ENCODE measurements at regions not wholly inside any gene's neighbourhood (a gene's known extent, or its start where the extent isn't known, plus 50 kb on each side); places are given as distances from the start of the nearest gene placed in this dataset.

DNA sequence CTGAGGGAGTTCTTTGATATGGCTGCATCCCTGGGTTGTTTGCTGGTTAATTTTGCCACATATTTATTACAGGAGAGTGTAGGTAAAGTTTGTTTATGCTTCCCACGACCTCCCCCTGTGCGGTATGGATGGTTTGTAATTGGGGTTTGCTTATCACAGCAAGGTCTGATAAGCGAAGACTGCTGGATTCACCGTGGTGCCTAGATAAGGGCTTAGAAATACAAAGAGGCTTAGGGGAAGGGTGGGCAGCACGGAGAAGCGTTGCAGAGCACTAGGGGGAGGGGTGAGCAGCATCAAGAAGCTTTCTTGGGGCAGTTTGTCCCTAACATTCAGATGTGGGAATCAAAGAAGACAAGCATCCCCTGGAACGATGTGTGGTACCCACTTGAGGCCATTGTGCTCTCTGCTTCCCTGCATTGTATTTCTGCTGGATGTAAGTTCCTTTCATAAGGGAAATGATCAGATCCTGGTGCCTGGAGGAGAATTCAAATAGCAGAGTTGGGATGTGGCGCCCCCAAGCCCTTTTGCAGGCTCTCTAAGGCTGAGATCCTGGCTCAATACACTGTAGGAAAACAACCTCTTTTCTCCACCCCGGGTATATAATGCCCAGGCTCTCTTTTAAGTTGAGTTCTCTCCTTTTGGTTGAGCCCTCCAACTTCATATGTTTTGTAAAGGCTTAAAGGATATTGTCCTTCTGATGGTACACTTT lies 598.1 kb upstream of the ADGRL4 start:
- no peak for TF ChIP-seq YY1 (IDR thresholded peaks at IDR 0.05; ENCODE audit: insufficient read depth, insufficient read length)
- no peak for TF ChIP-seq SUZ12 (IDR thresholded peaks at IDR 0.05; ENCODE audit: extremely low read depth, insufficient read depth, insufficient read length)
